ENCODE measurements at regions not wholly inside any gene's neighbourhood (a gene's known extent, or its start where the extent isn't known, plus 50 kb on each side); places are given as distances from the start of the nearest gene placed in this dataset.

DNA sequence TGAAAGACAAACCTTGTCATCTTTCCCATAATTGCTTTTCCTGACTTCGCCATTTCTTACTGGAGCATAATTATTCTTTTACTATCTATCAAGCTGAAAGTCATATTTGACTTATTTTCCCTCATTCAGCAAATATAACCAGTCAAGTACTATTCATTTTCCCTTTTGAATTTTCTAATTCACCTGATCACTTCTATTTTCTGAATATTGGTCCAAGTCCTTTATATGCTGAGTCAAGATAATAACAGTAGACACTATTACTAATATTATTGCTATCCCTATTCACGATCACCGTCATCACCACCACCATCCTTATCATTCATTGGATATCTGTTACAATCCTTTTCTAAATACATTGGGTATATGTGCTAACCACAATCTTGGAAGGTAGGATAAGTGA, 728.0 kb downstream of the NOVA1 start:
- no peak overlapping the region for H3K4me3 ChIP-seq (ENCODE audit: low read length)
- TF ChIP-seq, protein P1, sequence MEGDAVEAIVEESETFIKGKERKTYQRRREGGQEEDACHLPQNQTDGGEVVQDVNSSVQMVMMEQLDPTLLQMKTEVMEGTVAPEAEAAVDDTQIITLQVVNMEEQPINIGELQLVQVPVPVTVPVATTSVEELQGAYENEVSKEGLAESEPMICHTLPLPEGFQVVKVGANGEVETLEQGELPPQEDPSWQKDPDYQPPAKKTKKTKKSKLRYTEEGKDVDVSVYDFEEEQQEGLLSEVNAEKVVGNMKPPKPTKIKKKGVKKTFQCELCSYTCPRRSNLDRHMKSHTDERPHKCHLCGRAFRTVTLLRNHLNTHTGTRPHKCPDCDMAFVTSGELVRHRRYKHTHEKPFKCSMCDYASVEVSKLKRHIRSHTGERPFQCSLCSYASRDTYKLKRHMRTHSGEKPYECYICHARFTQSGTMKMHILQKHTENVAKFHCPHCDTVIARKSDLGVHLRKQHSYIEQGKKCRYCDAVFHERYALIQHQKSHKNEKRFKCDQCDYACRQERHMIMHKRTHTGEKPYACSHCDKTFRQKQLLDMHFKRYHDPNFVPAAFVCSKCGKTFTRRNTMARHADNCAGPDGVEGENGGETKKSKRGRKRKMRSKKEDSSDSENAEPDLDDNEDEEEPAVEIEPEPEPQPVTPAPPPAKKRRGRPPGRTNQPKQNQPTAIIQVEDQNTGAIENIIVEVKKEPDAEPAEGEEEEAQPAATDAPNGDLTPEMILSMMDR (conservative IDR thresholded peaks at IDR 0.05; ENCODE audit: low read depth, low read length), result no peak
- no peak for DNase-seq (ENCODE audit: low read depth)

DNA sequence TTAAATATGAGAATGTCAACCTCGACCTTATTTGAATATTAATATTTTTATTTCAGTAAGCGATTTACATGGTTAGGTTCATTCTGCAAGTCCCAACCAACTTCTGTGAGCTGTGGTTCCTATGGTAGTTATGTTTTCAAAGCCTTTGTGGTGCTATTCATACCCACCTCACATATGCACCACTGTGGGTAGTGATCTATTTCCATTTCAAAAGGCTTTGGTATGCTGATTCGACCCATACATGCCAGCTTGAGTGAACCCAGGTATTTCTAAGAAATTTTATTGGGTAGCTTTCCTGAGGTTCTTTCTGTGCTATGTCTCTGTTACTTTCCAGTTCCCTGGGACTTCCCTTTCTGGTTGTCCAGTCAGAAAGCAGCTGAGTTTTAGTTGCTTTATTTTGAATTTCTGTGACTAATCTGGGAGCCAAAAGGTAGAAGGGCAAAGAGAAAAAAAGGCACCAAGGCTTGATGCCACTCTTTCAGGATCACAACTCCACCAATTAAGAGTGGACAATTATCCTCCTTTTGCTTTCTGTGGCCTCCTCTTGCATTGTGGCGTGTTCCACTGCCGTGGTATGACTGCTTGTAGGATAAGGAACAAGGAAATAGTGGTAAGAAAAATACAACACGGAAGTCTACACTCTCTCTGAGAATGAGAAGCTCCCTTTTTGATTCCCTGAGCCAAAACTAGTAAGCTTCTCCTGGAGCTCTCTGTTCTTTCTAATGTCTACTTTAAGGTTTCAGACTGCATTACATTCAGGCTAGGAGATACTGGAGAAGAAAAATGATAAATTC, 729.1 kb downstream of the NOVA1 start:
- TF ChIP-seq, protein P1 (conservative IDR thresholded peaks at IDR 0.05; ENCODE audit: low read depth, low read length), result no peak
- no peak for DNase-seq (ENCODE audit: low read depth)
- H3K4me3 ChIP-seq (ENCODE audit: low read length), result no peak overlapping the region

DNA sequence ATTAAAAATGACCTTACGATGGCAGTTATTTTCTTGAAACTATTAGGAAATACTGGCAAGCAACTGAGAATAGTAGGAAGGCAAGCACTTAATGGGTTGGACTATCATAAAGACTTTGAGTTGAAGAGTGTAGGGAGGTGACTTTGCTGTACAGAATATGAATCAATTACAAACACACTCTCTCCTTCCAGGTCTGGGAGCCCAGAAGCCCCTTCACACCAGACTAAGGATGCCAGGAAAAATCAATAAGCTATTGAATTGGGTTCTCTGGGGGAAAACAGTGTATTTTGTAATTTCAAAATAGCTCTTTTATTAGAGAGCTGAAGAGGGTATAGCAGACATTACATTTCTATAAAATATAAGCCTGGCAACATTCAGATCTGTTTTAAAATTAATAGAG, 736.4 kb downstream of the NOVA1 start:
- TF ChIP-seq, protein P1 (conservative IDR thresholded peaks at IDR 0.05; ENCODE audit: low read depth, low read length), result no peak
- DNase-seq (ENCODE audit: low read depth), result no peak
- H3K4me3 ChIP-seq (ENCODE audit: low read length), result no peak overlapping the region

DNA sequence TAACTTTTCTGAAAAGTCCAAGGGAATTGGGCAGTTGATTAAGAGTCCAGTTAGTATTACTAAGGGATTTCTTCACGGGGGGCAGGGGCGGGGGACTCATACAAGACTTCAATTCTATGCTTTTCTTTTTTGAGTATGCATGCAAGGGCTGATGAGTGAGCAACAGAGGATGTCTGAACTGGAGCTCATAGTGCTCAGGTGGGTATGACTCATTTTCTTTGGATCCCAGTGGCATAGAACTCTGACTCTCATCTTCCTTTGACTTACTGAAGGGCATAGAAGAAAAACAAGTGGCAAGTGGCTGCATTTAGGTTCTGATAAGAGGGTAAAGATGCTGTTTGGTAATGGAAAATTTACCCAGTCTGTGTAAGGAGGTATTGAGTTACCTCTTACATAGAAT, 749.2 kb downstream of the NOVA1 start:
- DNase-seq (ENCODE audit: low read depth), result no peak
- H3K4me3 ChIP-seq (ENCODE audit: low read length), result no peak overlapping the region
- TF ChIP-seq, protein P1 (conservative IDR thresholded peaks at IDR 0.05; ENCODE audit: low read depth, low read length), result no peak

DNA sequence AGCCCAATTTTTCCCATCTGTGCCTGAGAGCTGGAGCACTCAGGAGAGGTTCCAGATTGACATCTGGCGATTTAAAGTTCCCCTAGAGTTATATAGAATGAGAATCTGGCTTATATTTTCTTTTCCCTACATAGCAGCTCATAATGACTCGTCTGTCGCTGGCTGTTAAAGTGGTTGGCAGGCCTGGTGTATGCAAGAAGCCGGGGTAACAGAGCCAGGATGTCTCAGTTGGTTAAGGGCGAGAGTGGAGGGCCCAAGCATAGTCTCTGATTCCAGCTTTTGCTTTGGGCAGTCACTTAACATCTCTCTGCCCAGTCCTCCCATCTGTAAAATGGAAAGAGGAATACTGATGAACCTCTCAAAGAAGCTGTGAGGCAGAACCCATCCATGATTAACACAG, 751.6 kb downstream of the NOVA1 start:
- H3K4me3 ChIP-seq (ENCODE audit: low read length), result no peak overlapping the region
- no peak for DNase-seq (ENCODE audit: low read depth)
- TF ChIP-seq, protein P1 (conservative IDR thresholded peaks at IDR 0.05; ENCODE audit: low read depth, low read length), result no peak

DNA sequence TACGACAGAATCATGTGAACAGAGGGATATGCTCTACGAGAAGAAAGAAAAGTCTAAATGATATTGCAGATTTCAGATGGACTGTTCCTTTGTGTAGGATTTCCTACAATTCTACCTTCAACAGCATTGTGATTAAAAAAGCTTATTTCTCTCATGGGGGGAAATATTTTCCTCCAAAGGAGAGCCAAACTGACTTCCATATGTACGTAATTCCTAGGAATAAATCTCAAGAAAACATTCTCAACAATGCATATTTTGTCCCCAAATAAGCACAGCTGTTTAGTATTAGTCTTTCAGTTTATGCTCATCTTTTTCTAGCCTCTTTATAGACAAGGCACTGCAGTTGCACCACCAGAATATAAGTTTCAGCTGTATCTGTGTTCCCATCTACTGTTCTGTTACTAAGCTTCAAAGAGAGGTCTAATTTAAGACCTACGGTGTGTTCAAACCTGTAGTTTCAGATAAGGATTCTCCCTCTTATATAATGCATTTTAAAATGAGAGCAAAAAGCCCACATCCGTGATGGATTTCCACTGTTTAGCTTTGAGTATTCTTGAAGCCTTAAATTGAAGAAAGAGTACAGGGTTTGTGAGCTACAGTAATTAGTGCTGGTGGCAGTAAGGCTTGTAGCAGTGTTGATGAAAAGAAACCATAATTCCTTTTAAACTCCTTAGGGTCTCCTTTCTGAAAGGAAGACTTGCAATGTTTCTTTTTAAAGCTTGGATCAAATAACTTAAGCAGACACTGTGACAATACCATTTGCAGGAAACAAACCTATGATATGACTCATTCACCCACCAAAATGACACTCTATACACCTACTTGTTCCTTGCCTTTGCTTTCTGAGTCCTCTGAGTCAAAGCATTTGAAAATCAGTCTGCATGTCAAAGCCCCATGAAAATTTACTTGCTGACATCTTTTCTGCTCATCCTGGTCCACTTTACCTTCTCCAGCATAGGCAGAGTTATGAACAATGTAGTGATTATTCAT, 754.1 kb downstream of the NOVA1 start:
- no peak for DNase-seq (ENCODE audit: low read depth)
- TF ChIP-seq, protein P1 (conservative IDR thresholded peaks at IDR 0.05; ENCODE audit: low read depth, low read length), result no peak
- H3K4me3 ChIP-seq (ENCODE audit: low read length), result no peak overlapping the region

Measured in retinal pigment epithelial cell (primary cell).